Muscle layer of duodenum (tissue), 2 donors: ENCODE measurements at regions not wholly inside any gene's neighbourhood (a gene's known extent, or its start where the extent isn't known, plus 50 kb on each side); places are given as distances from the start of the nearest gene placed in this dataset.

ENCODE experiments used
- H3K27ac ChIP-seq: one replicate; pipeline ENCODE4 v1.7.0; 2013; ENCODE audit warnings: mild to moderate bottlenecking, low read length
- H3K27me3 ChIP-seq: one replicate; pipeline ENCODE4 v1.7.0; 2013; ENCODE audit warnings: low read depth, mild to moderate bottlenecking, control low read depth, low read length
- H3K36me3 ChIP-seq, 2 donors: one replicate each; pipeline ENCODE4 v1.7.0; 2013; ENCODE audit warnings: low read length in 2 of 2, control low read depth in 1 of 2, mild to moderate bottlenecking in 1 of 2; ENCODE audit not compliant: insufficient read depth in 2 of 2, control insufficient read depth in 1 of 2
- H3K4me1 ChIP-seq, 2 donors: one replicate each; pipeline ENCODE4 v1.7.0; 2013; ENCODE audit warnings: low read length in 2 of 2, mild to moderate bottlenecking in 2 of 2, control low read depth in 1 of 2, moderate library complexity in 1 of 2; ENCODE audit not compliant: insufficient read depth in 2 of 2, control insufficient read depth in 1 of 2
- H3K4me3 ChIP-seq, 2 donors: one replicate each; pipeline ENCODE4 v1.7.0; 2013; ENCODE audit warnings: low read length in 2 of 2, low read depth in 1 of 2, mild to moderate bottlenecking in 1 of 2
- H3K9me3 ChIP-seq, 2 donors: one replicate each; pipeline ENCODE4 v1.7.0; 2013; ENCODE audit warnings: low read length in 2 of 2, control low read depth in 1 of 2, mild to moderate bottlenecking in 1 of 2; ENCODE audit not compliant: control insufficient read depth in 1 of 2
- donor health status: healthy.

DNA sequence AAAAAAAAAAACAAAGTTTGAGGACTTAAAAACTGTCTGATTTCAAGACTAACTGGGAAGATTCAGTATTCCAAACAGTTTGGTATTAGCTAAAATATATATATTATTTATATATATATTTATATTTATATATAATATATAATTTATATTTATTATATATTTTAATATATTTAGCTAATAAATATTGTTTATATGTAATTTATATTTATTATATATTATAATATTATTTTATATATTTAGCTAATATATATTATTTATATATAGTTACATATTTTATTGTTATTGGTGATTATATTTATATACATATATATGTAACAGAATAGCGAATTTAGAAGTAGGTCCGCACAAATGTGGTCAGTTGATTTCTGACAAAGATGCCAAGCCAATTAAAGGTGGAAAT lies 480.2 kb upstream of the C1orf87 start:
- Histone ChIP-seq H3K36me3 (no peaks in the 10 kb centered on the region), H3K27ac (no peak overlapping the region), H3K27me3 (no peaks in the 10 kb centered on the region), H3K4me1 (no peaks in the 10 kb centered on the region), H3K4me3 (no peak overlapping the region), H3K9me3 (no peaks in the 10 kb centered on the region)

DNA sequence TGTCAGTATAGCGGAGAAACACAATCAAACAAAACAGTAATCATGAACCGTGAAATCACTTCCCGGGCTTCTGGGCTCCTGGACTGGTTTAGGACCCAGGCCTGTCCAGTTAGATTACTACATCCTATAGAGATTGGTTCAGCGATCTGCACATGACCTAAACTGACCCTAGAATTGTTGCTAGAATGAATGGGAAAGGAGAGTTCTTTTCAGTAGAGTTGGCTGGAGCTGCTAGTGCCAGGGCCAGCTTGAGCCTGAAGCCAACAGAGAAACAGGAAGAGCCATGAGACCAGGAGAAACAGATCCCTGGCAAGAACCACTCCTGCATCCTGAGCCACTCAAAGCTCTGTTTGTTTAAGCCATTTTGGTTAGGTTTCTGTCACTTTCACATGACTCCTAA lies 474.3 kb upstream of the C1orf87 start:
- Histone ChIP-seq H3K4me3 (no peak overlapping the region), H3K36me3 (no peaks in the 10 kb centered on the region), H3K27me3 (no peaks in the 10 kb centered on the region), H3K27ac (no peak overlapping the region), H3K9me3 (no peaks in the 10 kb centered on the region), H3K4me1 (no peaks in the 10 kb centered on the region)

- Histone ChIP-seq H3K36me3 (no peaks in the 10 kb centered on the region), H3K27ac (no peak overlapping the region)
These were observed 468.4 kb upstream of the C1orf87 start for GRCh38 chr1:60541831-60542532.

GRCh38 chr1:60540141-60540540 lies 466.6 kb upstream of the C1orf87 start:
- Histone ChIP-seq H3K27me3 (no peaks in the 10 kb centered on the region), H3K4me1 (no peaks in the 10 kb centered on the region), H3K27ac (no peak overlapping the region)

More at GRCh38 chr1:60541831-60542532, 468.4 kb upstream of the C1orf87 start:
- Histone ChIP-seq H3K9me3 (peaks cover 0 to 9% of the 10 kb centered on the region in 2 donors), H3K27me3 (no peaks in the 10 kb centered on the region), H3K4me1 (no peaks in the 10 kb centered on the region), H3K4me3 (no peak overlapping the region)

DNA sequence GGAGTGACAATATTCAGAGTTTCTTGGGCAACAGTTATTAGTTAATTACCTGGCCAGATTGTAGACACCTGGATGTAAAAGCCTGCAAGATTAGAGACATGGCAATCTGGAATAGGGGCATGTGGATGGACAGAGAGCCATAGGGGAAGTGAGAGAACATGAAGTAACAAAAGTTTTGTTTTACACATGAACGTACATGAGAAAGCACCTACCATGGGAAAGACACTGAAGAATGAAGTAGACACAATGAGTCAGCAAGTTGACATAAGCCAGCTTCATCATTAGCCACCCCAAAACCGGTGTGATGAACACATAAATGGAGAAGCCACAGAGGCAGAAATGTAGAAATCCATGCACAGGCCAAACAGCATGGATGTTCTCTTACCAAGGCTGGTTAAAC lies 462.1 kb upstream of the C1orf87 start:
- no peaks in the 10 kb centered on the region for H3K27me3 ChIP-seq

More at GRCh38 chr1:60540141-60540540, 466.6 kb upstream of the C1orf87 start:
- H3K4me3 ChIP-seq: no peak overlapping the region
- H3K9me3 ChIP-seq: peaks cover 0 to 9% of the 10 kb centered on the region in 2 donors
- H3K36me3 ChIP-seq: no peaks in the 10 kb centered on the region

DNA sequence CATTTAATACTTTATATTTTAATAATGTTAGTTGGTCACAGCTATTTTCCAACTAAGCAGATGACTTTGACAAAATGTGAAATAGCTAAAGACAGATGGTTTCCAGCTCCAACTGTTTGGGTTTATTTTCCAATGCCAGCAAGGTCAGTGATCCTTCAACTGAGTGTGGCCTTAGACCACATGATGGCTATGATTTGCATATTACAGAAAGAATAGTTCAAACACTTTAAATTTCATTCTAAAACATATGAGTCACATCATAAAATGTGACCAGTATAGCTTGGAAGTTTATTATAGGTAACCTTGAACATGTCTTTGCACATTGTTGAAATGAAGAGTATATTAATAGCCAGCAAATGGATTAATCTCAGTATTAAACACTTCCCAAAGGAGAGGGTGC lies 454.0 kb upstream of the C1orf87 start:
- no peaks in the 10 kb centered on the region for H3K4me1 ChIP-seq
- no peaks in the 10 kb centered on the region for H3K36me3 ChIP-seq
- H3K27ac ChIP-seq: no peak overlapping the region
- H3K9me3 ChIP-seq: no peaks in the 10 kb centered on the region
- no peak overlapping the region for H3K4me3 ChIP-seq
- H3K27me3 ChIP-seq: no peaks in the 10 kb centered on the region

More for the DNA sequence above, 462.1 kb upstream of the C1orf87 start:
- H3K4me1 ChIP-seq: no peaks in the 10 kb centered on the region
- H3K36me3 ChIP-seq: no peaks in the 10 kb centered on the region
- no peak overlapping the region for H3K4me3 ChIP-seq
- peaks cover 0 to 9% of the 10 kb centered on the region in 2 donors for H3K9me3 ChIP-seq
- no peak overlapping the region for H3K27ac ChIP-seq

DNA sequence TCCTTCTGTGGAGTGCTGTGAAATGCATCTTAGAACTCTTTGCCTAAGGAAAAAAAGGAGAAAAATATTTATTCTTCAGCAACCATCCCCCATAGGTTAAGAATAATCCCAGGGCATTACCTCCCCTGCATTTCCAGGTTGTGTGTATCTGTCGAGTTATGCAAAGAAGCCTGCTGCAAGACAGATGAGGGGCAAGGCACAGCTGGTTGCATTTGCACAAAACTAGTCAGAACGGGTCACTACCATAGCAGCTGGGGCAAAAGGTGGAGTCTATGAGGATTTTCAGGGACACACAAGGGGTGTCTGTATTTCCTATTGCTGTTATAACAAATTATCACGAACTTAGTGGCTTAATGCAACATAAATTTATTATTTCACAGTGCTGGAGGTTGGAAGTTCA lies 443.4 kb upstream of the C1orf87 start:
- H3K36me3 ChIP-seq: no peaks in the 10 kb centered on the region
- no peaks in the 10 kb centered on the region for H3K9me3 ChIP-seq
- H3K4me3 ChIP-seq: no peak overlapping the region
- H3K27me3 ChIP-seq: no peaks in the 10 kb centered on the region
- no peak overlapping the region for H3K27ac ChIP-seq
- H3K4me1 ChIP-seq: no peaks in the 10 kb centered on the region

DNA sequence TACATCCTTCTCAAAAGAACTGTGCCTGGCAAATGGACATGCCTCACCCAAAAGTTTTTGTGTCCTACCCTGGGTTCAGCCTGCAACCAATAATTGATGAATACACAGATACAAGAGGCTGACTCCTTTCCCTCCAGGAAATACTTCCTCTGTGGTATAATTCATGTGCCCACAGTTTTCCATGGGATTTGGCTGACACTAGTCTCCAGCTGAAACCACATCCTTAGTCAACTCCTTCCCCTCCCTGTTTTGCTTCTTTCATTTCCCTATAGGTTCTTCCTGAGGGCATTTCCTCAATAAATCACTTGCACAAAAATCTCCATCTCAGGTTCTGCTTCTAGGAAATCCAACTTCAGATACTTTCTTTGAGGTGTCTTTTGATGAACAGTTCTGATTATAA lies 436.6 kb upstream of the C1orf87 start:
- Histone ChIP-seq H3K36me3 (no peaks in the 10 kb centered on the region), H3K4me1 (no peaks in the 10 kb centered on the region), H3K4me3 (no peak overlapping the region), H3K27me3 (no peaks in the 10 kb centered on the region), H3K27ac (no peak overlapping the region), H3K9me3 (no peaks in the 10 kb centered on the region)

- Histone ChIP-seq H3K4me1 (no peaks in the 10 kb centered on the region), H3K9me3 (no peaks in the 10 kb centered on the region), H3K4me3 (no peak overlapping the region), H3K27me3 (no peaks in the 10 kb centered on the region), H3K36me3 (no peaks in the 10 kb centered on the region), H3K27ac (no peak overlapping the region)
These were observed 430.8 kb upstream of the C1orf87 start for GRCh38 chr1:60504206-60504840.

DNA sequence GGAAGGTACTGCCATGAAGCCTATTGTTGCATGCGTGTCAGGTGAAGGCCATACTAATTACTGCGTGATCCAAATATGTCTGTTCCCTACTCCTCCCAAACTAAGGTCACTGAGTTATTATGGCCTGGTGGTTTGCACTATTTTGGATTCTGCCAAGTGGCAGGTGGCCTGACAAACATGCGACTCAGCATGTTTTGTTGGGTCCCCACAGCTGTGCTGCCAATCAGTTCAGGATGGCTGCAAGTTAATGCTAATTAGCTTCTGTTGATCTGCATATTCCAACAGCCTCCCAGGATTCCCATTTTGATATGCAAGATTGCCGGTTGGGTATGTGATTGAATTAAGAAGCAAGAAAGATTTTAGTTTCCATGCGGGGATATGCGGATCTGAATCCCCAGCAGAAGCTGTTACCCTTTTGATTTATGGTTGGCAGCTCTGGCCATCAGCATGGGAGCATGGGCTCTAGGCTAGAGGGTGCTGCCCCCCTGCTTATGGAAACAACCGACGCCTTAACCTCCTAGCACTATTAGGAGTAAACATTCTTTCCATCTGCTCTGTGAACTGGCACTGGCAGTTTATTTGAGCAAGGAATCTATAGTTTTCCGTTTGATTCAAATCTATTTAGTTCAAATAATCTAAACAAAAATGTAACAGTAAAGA lies 429.8 kb upstream of the C1orf87 start:
- H3K27ac ChIP-seq: no peak overlapping the region
- H3K4me3 ChIP-seq: no peak overlapping the region
- no peaks in the 10 kb centered on the region for H3K4me1 ChIP-seq
- H3K36me3 ChIP-seq: no peaks in the 10 kb centered on the region
- H3K9me3 ChIP-seq: no peaks in the 10 kb centered on the region
- no peaks in the 10 kb centered on the region for H3K27me3 ChIP-seq

DNA sequence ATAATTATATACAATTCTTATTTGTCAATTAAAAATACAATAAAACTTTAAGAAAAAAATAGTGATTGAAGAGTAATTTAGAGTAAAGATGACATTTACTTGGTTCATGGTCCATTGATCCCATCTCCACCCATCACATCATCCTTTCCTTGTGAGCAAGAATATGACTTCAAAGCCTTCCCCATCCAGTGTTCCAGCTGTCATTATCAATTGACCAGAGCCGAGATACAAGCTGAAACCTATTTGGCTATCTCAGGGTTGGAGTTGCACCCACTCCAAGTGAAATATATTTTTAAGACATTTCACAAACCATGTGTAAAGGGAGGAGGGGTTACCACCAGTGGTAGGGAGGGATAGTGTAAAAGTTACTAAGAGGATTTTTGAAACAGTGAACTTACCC lies 428.9 kb upstream of the C1orf87 start:
- Histone ChIP-seq H3K27ac (no peak overlapping the region), H3K27me3 (no peaks in the 10 kb centered on the region), H3K4me3 (no peak overlapping the region), H3K36me3 (no peaks in the 10 kb centered on the region), H3K9me3 (peaks cover 0 to 2% of the 10 kb centered on the region in 2 donors), H3K4me1 (no peaks in the 10 kb centered on the region)
